NCI-H2227 (cell line): ENCODE measurements at regions not wholly inside any gene's neighbourhood (a gene's known extent, or its start where the extent isn't known, plus 50 kb on each side); places are given as distances from the start of the nearest gene placed in this dataset.
"Not testable (repeated sequence)": the region's sequence is repeated elsewhere in the genome, so short reads cannot be mapped to it uniquely, and the experiment has no call there.

Experiments used
- DNase-seq: peaks from one replicate; lab custom pipeline; 2025; ENCODE audit not compliant: unreplicated experiment; lab: John Stamatoyannopoulos, UW

DNA sequence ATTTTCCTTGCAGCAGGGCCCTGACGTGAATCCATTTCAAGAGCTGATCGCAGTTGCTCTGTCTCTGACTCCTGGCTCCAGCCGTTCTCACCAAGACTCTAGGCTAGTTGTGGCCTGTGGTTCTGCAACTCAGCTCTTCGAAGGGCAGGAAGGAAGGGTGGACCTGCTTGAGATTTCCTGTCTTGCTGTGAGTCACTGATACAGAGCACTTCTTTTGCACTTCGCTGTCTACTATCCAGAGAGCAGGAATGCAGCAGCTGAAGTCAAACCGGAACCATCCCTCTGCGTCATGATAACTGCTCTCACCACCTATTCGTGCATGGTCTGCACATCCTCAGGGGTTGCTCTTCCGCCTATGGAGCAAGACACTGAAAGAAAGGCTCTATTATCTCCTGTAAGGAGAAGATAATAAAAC lies 59.7 kb downstream of the RAP2B start:
- DNase-seq, result no peak

DNA sequence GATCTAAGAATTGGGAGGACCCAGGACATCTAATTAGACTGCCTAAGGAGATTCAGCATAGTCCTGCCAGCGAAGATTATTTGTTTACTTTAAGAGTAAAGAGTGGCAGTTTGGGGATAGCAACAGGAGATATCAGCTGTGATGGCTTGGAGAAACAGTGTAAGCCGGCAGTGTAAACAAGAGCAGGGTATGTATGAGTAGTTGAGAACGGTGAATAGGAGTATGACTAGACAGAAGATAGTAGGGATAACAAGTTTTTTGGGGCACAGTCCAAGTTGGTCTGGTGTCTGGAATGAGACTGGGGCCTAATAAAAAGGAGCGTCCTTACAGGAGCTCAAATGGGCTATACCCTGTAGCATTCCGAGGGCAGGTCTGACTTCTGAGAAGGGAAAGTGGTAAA lies 64.9 kb downstream of the RAP2B start:
- not testable (repeated sequence) for DNase-seq

DNA sequence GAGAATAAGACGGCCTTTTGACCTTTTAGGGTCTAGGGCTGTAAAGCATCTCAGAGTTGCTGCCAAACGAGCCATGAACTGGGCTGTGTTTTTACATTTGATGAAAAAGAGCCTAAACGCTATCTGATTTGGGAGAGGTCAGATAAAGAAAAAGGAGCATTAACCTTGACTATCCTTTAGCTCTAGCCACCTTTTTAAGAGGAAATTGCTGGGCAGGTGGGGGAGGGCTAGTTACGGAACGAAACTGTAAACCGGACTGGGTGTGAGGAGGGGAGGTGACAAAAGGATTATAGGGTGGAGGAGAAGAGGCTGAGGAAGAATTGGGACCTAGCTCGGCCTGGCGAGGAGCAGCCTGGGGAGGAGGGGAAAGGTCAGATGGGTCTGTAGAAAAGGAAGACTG lies 68.4 kb downstream of the RAP2B start:
- not testable (repeated sequence) for DNase-seq

DNA sequence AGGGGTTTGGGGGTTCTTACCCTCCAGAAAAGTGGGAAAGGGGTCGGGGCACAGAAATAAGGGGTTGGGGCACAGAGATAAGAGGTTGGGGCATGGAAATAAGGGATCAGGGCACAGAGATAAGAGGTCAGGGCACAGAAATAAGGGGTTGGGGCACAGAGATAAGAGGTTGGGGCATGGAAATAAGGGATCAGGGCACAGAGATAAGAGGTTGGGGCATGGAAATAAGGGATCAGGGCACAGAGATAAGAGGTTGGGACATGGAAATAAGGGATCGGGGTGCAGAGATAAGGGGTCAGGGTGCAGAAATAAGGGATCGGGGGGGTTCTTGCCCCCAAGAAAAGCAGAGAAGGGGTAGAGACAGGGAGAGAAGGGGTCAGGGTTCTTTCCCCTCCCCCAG lies 69.2 kb downstream of the RAP2B start:
- DNase-seq, result not testable (repeated sequence)

DNA sequence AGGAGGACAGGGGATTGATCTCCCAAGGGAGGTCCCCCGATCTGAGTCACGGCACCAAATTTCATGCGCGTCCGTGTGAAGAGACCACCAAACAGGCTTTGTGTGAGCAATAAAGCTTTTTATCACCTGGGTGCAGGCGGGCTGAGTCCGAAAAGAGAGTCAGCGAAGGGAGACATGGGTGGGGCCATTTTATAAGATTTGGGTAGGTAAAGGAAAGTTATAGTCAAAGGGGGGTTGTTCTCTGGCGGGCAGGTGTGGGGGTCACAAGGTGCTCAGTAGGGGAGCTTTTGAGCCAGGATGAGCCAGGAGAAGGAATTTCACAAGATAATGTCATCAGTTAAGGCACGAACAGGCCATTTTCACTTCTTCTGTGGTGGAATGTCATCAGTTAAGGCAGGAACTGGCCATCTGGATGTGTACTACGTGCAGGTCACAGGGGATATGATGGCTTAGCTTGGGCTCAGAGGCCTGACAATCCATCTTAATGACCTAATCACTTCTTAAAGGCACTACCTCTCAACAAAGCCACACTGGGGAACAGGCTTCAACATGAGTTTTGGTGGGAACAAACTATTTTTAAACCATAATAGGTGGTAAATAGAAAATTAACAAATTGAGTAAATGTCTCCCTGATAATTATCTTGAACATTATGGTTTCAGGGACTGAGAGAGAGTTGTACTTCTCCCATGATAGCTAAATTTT lies 70.2 kb downstream of the RAP2B start:
- DNase-seq, result not testable (repeated sequence)

DNA sequence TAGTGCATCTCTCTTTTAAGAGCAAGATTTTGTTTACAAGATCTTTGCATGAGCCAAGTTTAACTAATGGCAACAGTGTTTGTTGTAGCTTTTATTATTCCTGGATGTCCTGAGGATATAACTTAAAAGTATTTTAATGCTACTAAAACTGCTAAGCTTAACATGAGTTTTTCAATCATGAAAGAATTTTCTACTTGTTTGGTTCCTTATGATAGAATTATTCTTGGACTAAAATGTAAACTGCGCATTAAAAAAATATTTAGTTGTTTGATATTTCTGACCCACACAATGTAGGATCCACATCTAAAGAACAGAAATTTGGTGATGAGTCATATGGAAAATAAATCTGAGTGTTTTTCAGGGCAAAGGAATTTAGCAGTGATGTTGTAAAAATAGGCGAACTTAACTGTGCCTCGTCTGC lies 70.8 kb downstream of the RAP2B start:
- no peak for DNase-seq

DNA sequence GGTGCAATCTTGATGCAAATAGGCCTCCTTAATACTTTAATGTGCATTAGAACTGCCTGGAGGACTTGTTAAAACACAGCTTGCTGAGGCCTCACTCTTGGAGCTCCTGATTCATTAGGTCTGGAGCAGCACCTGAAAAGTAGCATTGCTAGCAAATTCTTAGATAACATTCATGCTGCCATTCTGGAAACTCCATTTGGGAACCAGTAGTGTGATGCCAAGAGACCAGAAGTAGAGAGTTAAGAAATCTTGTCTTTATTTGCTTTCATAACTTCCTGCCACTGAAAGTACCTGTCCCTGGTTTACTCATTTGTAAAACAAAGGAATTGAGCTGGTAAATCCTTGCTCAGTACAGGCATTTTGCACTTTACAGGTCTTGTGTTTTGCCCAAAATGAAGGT lies 72.0 kb downstream of the RAP2B start:
- DNase-seq, result no peak

DNA sequence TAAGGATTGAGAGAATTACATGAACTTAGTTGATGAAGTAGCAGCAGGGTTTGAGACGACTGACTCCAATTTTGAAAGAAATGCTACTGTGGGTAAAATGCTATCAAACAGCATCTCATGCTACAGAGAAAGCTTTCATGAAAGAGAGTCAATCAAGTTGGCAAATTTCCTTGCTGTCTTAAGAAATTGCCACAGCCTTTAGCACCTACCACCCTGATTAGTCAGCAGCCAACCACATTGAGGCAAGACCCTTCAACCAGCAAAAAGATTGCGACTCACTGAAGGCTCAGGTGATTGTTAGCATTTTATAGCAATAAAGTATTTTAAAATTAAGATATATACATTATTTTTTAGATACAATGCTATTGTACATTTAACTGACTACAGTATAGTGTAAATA lies 80.9 kb downstream of the RAP2B start:
- DNase-seq, result no peak

DNA sequence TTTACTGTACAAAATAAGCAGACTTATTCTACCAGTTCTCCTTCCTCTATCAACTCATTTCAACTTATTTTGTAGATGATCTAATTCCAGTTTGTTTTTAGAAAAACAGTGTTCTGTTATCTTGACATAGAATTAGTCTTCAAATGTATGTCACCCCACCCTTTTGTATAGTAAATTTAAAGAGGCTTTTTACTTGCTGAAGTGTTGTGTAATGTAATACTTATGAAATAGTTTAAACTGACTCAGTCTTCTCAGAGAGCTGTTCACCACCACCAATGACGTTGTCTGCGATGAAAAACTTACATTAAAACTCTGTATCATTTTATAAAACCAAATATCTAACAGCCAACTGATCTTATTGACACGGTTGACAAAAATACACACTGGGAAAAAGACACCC lies 82.9 kb downstream of the RAP2B start:
- DNase-seq, result no peak

DNA sequence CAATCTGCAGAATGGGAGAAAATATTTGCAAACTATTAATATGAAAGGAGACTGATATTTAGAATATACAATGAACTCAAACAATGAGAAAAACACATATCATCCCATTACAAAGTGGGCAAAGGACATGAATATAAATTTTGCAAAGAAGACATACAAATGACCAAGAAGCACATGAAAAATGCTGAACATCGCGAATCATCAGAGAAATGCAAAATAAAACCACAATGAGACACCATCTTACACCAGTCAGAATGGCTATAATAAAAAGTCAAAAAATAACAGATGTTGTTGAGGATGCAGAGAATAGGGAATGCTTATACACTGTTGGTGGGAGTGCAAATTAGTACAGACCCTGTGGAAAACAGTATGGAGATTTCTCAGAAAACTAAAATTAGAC lies 83.6 kb downstream of the RAP2B start:
- DNase-seq, result no peak

DNA sequence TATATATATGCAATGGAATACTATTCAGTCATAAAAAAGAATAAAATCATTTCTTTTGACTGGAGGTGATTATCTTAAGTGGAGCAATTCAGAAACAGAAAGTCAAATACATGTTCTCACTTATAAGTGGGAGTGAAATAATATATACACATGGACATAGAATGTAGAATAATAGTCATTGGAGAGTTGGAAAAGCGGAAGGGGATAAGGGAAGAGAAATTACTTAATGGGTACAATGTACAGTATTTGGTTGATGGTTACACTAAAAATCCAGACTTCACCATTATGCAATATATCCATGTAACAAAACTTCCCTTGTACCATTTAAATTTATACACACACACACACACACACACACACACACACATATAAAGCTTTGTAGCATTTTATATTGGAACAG lies 84.3 kb downstream of the RAP2B start:
- DNase-seq, result no peak

DNA sequence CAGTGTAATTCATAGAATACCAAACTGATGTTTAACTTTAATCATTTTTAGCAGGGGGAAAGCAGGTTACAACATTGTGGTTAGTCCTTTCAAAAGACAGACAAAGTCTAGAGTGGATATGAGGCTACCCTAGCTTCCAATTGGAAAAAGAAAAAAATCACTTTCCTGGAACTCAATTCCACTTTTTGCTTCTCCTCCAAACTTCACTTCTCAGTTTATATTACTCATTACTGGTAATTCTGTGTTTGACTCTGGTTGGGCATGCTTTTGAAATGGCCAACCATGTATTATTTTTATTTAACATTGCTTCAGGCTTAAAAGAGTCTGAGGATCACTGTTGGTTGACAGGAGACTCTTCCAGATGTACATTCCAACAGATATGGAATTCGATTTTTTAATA lies 84.8 kb downstream of the RAP2B start:
- no peak for DNase-seq

DNA sequence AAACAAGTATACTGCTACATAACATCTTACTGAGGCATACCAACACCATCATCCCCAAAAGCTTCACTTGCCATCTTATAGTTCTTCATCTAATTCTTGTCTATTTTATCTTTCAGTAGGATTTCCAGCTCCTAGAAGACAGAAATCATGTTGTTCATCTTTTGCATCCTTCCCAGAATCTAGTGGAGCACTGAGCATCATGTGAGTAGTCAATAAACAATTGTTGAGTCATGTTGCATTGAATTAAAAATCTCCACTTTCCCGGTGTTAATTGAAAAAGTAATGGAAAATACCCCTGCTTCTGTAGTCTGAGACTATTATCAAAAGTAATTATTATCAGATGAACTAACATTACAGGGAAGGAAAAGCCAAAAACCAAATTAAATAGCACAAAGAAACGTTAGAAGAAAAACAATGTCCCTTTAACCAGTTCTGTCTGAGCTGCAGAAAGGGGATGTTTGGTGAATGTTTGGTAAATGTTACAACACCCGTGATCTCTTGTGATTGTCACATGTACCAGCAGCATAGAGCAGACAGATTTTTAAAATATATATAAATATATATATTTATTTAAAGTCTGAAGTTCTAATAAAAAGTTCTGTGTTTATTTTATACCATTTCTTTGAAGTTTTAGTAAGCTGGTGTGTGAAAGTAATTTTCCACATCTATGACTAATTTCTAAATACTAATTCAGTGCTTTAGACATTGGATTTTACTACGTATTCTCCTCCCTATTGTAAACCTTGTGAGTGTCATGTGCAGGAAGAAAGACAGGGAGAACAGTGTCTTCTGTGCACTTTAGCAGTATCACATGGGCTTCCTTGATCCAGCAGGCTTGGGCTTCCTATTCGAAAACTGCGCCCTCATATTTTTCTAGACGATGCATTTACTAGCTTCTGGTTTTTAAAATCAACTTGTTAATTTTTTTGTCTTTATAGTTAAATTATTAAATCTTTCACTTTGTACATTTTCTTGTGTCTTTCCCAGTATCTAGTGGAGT lies 85.6 kb downstream of the RAP2B start:
- no peak for DNase-seq

DNA sequence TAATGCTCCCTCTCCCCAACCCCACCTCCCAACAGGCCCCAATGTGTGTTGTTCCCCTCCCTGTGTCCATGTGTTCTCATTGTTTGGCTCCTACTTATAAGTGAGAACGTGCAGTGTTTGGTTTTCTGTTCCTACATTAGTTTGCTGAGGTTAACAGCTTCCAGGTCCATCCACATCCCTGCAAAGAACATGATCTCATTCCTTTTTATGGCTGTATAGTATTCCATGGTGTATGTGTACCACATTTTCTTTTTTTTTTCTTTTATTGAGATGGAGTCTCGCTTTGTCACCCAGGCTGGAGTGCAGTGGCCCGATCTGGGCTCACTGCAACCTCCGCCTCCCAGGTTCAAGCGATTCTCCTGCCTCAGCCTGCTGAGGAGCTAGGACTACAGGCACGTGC lies 86.8 kb downstream of the RAP2B start:
- DNase-seq, result not testable (repeated sequence)

DNA sequence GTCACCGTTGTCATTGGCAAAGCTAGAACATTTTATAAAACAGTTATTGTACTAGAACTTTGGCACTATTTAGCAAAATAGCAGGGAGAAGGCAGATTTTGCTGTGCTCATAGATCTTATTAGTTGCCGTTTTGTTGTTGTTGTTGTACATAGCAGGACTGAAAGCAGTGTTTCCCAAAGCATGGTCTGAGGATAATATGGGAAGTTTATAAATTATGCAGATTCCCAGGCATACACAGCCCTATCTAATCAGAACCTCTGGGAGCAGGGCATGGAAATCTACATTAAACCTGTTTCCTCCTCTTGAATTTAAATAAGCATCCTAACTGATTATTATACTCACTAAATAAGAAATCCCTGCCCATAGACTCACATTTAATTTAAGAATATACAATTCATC lies 87.9 kb downstream of the RAP2B start:
- DNase-seq, result no peak

DNA sequence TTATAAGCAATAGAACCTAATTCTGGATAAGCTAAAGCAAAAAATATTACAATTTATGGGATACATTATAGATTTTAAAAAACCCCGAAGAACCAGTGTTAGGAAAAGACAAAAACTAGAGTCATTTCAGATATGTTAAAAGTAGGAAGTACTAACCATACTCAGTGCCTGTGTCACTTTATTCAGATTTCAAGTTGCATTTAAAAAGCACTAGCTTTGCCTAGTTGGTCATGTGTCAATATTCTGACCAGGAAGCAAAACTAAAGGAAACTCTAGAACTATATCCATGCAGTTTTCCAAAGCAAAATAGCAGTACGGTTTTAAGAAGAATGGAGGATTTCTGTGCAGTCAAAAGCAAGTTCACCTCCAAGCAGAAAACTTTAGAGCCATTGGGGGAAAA lies 88.4 kb downstream of the RAP2B start:
- DNase-seq, result no peak

DNA sequence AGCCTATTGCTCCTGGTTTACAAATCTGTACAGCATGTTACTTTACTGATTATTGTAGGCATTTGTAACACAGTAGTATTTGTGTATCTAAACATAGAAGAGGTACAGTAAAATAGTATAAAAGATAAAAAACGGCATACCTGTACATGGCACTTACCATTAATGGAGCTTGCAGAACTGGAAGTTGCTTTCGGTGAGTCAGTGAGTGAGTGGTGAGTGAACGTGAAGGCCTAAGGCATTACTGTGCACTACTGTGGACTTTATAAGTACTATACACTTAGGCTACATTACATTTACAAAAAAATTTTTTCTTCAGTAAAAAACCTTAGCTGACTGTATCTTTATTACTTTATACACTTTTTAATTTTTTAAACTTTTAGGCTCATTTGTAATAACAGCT lies 90.9 kb downstream of the RAP2B start:
- no peak for DNase-seq

DNA sequence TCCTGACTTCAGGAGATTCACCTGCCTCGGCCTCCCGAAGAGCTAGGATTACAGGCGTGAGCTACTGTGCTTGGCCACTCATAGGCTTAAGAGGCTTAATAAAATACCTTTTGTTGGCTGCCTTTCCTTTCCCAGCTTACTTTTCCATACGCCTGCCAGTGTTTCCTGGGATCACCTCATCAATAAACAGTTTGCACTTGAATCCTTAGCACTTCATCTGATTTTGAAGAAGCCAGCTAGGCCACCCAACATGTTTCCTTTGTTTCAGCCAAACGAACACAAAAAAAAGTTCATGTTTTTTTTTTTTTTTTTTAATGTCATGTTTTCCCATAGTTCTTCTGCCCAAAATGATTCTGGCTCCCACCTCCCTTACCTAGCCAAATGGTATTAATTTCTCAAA lies 92.3 kb downstream of the RAP2B start:
- DNase-seq, result no peak

DNA sequence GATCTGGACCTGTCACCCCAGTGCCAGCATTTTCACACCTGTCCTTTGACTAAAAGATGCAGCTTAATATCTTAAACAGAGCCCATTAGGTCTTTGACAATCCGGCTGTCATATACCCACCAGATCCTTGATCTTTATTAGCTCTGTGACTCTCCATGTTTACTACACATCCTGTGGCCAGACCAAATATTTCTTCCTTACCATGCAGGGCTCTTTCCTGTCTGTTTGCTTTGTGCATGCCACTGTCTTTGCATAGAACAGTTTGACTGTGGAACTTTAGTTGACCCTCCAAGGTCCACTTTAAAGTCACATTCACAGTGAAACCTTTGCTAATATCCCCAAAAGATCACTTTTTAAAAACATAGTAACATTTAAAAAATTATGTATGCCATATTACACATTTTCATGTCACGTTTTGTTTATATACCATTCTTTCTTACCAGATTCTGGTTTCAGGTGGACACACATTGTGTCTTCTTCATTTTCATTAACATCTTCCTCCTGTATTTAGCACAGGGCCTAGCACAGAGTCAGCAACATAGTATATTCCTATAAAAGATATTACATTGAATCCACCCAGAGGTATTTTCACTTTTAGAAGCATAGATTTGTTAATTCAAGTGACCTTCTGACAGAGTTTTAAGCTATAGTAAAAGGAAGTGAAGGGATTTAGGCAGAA lies 95.8 kb downstream of the RAP2B start:
- DNase-seq, result no peak

DNA sequence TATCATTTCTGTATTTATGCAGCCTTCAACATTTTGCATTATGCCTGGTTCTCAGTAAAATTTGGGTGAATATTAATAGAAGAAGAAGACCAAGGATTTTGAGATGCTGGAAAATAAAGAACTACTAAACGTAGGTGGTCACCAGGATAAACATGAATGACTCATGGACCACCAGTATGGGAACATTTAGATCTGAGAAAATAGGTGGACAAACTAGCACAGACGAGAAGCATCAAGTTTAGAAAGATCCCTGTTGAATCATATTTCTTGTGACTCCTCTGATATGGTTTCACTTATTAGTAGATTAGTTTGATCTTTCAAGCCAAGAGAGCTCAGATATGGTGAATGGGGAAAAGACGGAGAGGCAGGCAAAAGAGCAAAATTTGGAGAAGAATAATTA lies 97.9 kb downstream of the RAP2B start:
- DNase-seq, result no peak

DNA sequence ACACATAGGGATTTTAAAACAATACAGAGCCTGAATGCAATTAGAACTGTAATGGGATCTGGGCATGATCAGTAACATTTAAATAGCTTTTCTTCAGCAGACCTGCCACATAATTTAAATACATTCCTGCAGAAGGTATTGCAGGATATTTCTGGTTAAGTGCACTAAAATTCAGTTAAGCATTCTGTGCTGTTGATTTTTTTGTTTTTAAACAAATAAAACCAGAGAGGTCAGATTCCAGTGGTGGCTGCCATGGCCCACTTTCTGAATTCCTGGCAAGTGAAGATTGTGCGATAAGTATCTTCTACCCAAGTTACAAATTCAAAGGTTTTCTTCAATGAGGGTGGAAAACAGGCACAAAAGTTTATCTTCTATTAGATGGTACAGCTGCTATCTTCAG lies 98.7 kb downstream of the RAP2B start:
- DNase-seq, result no peak

DNA sequence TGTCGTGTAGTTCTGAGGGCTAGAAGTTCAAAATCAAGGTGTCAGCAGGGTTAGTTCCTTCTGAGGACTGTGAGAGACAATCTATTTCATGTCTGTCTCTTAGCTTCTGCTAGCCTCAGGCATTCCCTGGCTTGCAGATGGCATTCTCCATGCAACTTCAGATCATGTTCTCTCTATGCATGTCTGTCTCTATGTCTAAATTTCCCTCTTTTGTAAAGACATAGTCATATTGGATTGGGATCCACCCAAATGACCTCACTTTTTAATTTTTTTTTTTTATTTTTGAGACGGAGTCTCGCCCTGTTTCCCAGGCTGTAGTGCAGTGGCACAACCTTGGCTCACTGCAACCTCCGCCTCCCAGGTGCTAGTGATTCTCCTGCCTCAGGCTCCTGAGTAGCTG lies 104.6 kb downstream of the RAP2B start:
- DNase-seq, result no peak
